ENCODE measurements at regions not wholly inside any gene's neighbourhood (a gene's known extent, or its start where the extent isn't known, plus 50 kb on each side); places are given as distances from the start of the nearest gene placed in this dataset.

DNA sequence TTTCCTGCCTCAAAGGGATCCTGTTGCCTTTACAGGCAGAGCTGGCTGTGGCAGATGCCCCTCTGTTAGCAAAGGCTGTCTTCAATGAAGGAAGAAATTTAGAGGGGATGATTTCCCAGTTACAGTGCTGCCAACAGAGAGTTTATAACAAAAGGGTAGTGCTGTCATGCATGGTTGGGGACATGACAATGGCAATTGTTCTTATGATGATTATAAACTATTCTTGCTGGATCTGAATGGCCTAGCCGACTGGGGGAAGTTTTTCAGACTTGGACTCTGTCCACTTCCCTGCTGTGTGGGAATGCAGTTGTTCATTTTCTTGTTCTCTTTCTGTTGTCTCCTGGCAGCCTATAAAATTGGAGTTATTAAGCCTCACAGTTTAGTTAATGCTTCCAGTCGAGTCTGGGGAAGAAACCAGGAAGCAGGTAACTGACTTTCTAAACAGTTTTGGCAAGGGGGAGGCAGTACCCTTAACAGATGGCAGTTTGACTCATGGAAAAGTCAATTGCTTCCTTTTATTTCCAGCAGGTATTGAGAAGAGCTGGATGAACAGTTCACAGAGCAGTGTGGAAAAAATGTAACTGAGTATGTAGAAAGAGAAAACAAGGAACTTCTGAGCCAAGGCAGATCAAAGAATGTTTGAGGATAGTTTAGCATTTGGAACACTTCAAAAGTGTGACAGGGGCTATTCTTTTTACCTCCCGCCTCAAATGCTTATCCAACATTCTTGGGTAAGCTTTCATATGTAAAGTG is 582.6 kb downstream of the RAPGEF2 start:
- Histone ChIP-seq H3K4me3 (ENCODE audit: low read depth, low read length) (no peak overlapping the region), H3K27me3 (ENCODE audit: control insufficient read depth, insufficient read depth, low read length) (no peaks in the 10 kb centered on the region), H2AFZ (no peak overlapping the region), H3K27ac (no peak overlapping the region), H3K9ac (no peak overlapping the region), H3K4me2 (ENCODE audit: low read length) (no peak overlapping the region), H3K36me3 (ENCODE audit: control insufficient read depth, insufficient read depth, low read length) (no peaks in the 10 kb centered on the region), H3K9me3 (ENCODE audit: control insufficient read depth, low read length) (no peaks in the 10 kb centered on the region), H3K4me1 (no peaks in the 10 kb centered on the region), H3K79me2 (no peaks in the 10 kb centered on the region)
- no peak for TF ChIP-seq CTCF (IDR thresholded peaks at IDR 0.05)

GRCh38 chr4:159689526-159689925 is 586.6 kb downstream of the RAPGEF2 start:
- no peak for TF ChIP-seq CTCF (IDR thresholded peaks at IDR 0.05)

GRCh38 chr4:159697322-159698283 is 594.7 kb downstream of the RAPGEF2 start:
- Histone ChIP-seq H3K9ac (no peak overlapping the region), H3K9me3 (ENCODE audit: control insufficient read depth, low read length) (no peaks in the 10 kb centered on the region), H3K27me3 (ENCODE audit: control insufficient read depth, insufficient read depth, low read length) (no peaks in the 10 kb centered on the region), H3K79me2 (no peaks in the 10 kb centered on the region), H3K4me1 (no peaks in the 10 kb centered on the region), H2AFZ (no peak overlapping the region), H3K27ac (no peak overlapping the region), H3K4me2 (ENCODE audit: low read length) (no peak overlapping the region), H3K36me3 (ENCODE audit: control insufficient read depth, insufficient read depth, low read length) (no peaks in the 10 kb centered on the region), H3K4me3 (ENCODE audit: low read depth, low read length) (no peak overlapping the region)
- no peak for TF ChIP-seq CTCF (IDR thresholded peaks at IDR 0.05)

More at GRCh38 chr4:159689526-159689925, 586.6 kb downstream of the RAPGEF2 start:
- Histone ChIP-seq H3K4me2 (ENCODE audit: low read length) (no peak overlapping the region), H2AFZ (no peak overlapping the region), H3K36me3 (ENCODE audit: control insufficient read depth, insufficient read depth, low read length) (no peaks in the 10 kb centered on the region), H3K4me3 (ENCODE audit: low read depth, low read length) (no peak overlapping the region), H3K27me3 (ENCODE audit: control insufficient read depth, insufficient read depth, low read length) (no peaks in the 10 kb centered on the region), H3K9ac (no peak overlapping the region), H3K27ac (no peak overlapping the region), H3K79me2 (no peaks in the 10 kb centered on the region), H3K4me1 (no peaks in the 10 kb centered on the region), H3K9me3 (ENCODE audit: control insufficient read depth, low read length) (no peaks in the 10 kb centered on the region)

GRCh38 chr4:159698336-159698735 is 595.5 kb downstream of the RAPGEF2 start:
- Histone ChIP-seq H2AFZ (no peak overlapping the region), H3K4me2 (ENCODE audit: low read length) (no peak overlapping the region), H3K9ac (no peak overlapping the region), H3K9me3 (ENCODE audit: control insufficient read depth, low read length) (no peaks in the 10 kb centered on the region), H3K4me1 (no peaks in the 10 kb centered on the region), H3K4me3 (ENCODE audit: low read depth, low read length) (no peak overlapping the region), H3K27me3 (ENCODE audit: control insufficient read depth, insufficient read depth, low read length) (no peaks in the 10 kb centered on the region), H3K79me2 (no peaks in the 10 kb centered on the region), H3K36me3 (ENCODE audit: control insufficient read depth, insufficient read depth, low read length) (no peaks in the 10 kb centered on the region), H3K27ac (no peak overlapping the region)
- TF ChIP-seq CTCF (IDR thresholded peaks at IDR 0.05): no peak

Data from parathyroid adenoma (tissue), 2 donors.